Neural progenitor cell (in vitro differentiated cells): ENCODE measurements at regions not wholly inside any gene's neighbourhood (a gene's known extent, or its start where the extent isn't known, plus 50 kb on each side); places are given as distances from the start of the nearest gene placed in this dataset.

Experiments
- EZH2 ChIP-seq: fragments of 200-600 bp; sonication (generic); IDR thresholded peaks from 2 replicates; pipeline ENCODE4 v1.6.1; 2017; ENCODE audit warnings: antibody characterized with exemption, mild to moderate bottlenecking, moderate library complexity
- EZH2phosphoT487 ChIP-seq: fragments of 200-600 bp; sonication (generic); IDR thresholded peaks from 2 replicates; pipeline ENCODE4 v1.6.1; 2017; ENCODE audit warnings: antibody characterized with exemption
- TF ChIP-seq, protein P1 (sequence below): fragments of 200-600 bp; sonication (generic); IDR thresholded peaks from 2 replicates; pipeline ENCODE4 v1.5.1; 2017; ENCODE audit warnings: antibody characterized with exemption, mild to moderate bottlenecking

DNA sequence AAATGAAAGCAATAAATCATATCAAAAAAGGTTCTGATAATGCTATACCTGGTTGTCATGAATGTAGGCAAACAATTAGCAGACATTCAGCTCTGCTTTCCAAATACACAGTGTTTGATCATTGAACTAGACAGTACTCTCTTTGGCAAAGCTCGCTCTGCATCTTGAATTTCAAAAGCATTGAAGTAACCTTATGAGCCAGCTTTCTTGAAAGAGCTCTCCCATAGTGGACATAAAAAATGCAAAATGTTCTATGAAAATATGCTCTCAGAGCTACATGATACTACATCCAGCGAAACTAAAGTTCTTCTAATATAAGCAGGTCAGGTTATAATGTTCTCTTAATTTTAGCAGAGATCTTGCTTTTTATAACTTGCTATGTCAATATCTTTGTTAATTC, 533.4 kb downstream of the CSNK1G3 start:
- TF ChIP-seq, protein P1, sequence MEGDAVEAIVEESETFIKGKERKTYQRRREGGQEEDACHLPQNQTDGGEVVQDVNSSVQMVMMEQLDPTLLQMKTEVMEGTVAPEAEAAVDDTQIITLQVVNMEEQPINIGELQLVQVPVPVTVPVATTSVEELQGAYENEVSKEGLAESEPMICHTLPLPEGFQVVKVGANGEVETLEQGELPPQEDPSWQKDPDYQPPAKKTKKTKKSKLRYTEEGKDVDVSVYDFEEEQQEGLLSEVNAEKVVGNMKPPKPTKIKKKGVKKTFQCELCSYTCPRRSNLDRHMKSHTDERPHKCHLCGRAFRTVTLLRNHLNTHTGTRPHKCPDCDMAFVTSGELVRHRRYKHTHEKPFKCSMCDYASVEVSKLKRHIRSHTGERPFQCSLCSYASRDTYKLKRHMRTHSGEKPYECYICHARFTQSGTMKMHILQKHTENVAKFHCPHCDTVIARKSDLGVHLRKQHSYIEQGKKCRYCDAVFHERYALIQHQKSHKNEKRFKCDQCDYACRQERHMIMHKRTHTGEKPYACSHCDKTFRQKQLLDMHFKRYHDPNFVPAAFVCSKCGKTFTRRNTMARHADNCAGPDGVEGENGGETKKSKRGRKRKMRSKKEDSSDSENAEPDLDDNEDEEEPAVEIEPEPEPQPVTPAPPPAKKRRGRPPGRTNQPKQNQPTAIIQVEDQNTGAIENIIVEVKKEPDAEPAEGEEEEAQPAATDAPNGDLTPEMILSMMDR, result no peak
- TF ChIP-seq EZH2 (no peak), EZH2phosphoT487 (no peak)
